ENCODE measurements at regions not wholly inside any gene's neighbourhood (a gene's known extent, or its start where the extent isn't known, plus 50 kb on each side); places are given as distances from the start of the nearest gene placed in this dataset.
A peak's percentile ranks its signal among the peaks of the same experiment; 100 is the strongest.

DNA sequence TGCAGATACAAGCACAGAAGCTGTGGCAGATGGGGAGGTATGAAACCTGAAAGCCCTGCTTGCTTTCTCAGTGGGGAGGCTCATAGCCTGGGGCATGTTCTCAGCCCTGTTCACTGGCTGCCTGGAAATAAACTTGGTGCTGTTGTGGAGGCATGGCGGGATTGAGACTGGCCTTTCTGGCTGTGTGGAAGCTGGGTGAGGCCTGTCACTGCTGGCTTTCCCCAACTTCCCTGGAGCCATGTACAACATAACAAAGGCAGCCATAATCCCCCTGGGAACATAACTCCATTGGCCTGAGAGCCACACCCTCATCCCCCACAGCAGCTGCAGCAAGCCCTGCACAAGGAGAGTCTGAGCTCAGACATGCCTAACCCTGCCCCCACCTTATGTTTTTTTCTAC is 237.7 kb upstream of the TLL1 start:
- intact Hi-C loops (cut with DNase I): no loop called here
- Histone ChIP-seq H3K27me3 (no peaks in the 10 kb centered on the region), H3K9me3 (no peaks in the 10 kb centered on the region), H3K4me1 (no peaks in the 10 kb centered on the region), H3K36me3 (no peaks in the 10 kb centered on the region), H3K4me3 (no peak overlapping the region), H3K27ac (no peak overlapping the region)
- ATAC-seq (no peak), FAIRE-seq (no peak), DNase-seq (no peak)
- WGBS, 2 donors: 86 to 100% methylated on average over 1 of the region's 1 CpG
- TF ChIP-seq, protein P1, sequence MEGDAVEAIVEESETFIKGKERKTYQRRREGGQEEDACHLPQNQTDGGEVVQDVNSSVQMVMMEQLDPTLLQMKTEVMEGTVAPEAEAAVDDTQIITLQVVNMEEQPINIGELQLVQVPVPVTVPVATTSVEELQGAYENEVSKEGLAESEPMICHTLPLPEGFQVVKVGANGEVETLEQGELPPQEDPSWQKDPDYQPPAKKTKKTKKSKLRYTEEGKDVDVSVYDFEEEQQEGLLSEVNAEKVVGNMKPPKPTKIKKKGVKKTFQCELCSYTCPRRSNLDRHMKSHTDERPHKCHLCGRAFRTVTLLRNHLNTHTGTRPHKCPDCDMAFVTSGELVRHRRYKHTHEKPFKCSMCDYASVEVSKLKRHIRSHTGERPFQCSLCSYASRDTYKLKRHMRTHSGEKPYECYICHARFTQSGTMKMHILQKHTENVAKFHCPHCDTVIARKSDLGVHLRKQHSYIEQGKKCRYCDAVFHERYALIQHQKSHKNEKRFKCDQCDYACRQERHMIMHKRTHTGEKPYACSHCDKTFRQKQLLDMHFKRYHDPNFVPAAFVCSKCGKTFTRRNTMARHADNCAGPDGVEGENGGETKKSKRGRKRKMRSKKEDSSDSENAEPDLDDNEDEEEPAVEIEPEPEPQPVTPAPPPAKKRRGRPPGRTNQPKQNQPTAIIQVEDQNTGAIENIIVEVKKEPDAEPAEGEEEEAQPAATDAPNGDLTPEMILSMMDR (IDR thresholded peaks at IDR 0.05): no peak

DNA sequence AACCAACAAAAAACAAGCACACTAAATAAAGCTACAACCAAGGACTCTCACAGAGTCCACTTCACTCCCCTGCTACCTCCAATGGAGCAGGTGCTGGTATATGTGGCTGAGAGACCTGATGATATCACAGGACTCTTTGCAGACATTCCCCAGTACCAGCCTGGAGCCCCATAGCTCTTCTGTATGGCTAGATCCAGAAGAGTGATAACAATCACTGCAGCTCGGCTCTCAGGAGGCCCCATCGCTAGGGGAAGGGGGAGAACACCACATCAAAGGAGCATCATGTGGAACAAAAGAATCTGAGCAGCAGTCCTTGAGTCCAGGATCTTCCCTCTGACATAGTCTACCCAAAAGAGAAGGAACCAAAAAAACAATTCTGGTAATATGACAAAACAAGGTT is 237.1 kb upstream of the TLL1 start:
- no peak for FAIRE-seq
- intact Hi-C loops (cut with DNase I): no loop called here
- no peak overlapping the region for H3K27ac ChIP-seq
- TF ChIP-seq, protein P1 (IDR thresholded peaks at IDR 0.05): no peak
- no peak overlapping the region for H3K4me3 ChIP-seq
- 85 to 98% methylated on average over 2 of the region's 2 CpGs for WGBS, 2 donors
- H3K4me1 ChIP-seq: no peaks in the 10 kb centered on the region
- no peak for DNase-seq
- no peaks in the 10 kb centered on the region for H3K27me3 ChIP-seq
- H3K9me3 ChIP-seq: no peaks in the 10 kb centered on the region
- ATAC-seq: no peak
- H3K36me3 ChIP-seq: no peaks in the 10 kb centered on the region

DNA sequence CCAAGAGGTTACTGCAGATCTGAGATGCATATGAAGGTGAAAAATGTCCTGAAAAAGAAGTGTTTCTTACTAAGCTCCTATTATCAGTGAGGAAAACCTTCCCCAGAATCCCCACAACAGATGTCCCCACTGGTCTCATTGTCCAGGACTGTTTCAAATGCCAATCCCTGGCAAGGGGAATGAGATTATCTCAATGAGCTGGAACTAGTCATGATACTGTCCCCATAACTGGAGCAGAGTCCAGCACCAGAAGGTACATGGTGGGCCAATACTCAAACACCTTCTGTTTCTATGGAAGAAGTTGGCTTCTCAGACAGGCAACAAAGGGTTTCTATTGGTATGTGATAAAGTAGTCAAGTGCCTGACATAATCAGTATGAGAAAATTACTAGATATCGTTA is 221.1 kb upstream of the TLL1 start:
- intact Hi-C loops (cut with DNase I): no loop called here
- FAIRE-seq (no peak), ATAC-seq (no peak), DNase-seq (no peak)
- 71 to 81% methylated on average over 1 of the region's 1 CpG for WGBS, 2 donors
- TF ChIP-seq, protein P1 (IDR thresholded peaks at IDR 0.05): no peak
- no peaks in the 10 kb centered on the region for H3K9me3 ChIP-seq
- no peaks in the 10 kb centered on the region for H3K27me3 ChIP-seq
- H3K4me3 ChIP-seq: no peak overlapping the region
- peaks cover 0 to 14% (median 10%) of the 10 kb centered on the region in 3 donors for H3K4me1 ChIP-seq
- H3K36me3 ChIP-seq: no peaks in the 10 kb centered on the region
- H3K27ac ChIP-seq: no peak overlapping the region

DNA sequence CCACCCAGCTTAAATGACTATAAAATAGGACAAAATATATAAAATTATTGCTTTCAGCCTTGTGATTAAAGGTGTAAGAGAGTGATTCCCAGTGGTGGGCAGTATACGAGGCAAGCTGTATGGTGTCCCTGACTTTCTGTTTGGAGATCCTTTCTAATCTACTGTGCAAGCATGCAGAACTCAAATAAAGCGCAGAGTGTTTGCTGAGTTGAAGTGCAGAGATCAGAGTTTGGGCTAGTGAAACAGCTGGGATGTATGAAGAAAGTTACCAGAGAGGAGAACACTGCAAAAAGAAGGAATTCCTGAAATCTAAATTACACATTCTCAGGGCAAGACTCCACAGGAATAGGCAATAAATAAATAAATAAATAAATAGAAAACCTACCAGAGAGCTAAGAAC is 218.5 kb upstream of the TLL1 start:
- intact Hi-C loops (cut with DNase I): no loop called here
- DNase-seq (no peak), FAIRE-seq (no peak), ATAC-seq (peak in 3 of 4 donors; percentile 55 to 80 (median 70))
- TF ChIP-seq, protein P1 (IDR thresholded peaks at IDR 0.05): no peak
- WGBS, 2 donors: 34 to 49% methylated on average over 2 of the region's 2 CpGs
- Histone ChIP-seq H3K4me1 (peaks cover 0 to 9% (median 5%) of the 10 kb centered on the region in 3 donors), H3K36me3 (no peaks in the 10 kb centered on the region), H3K27me3 (no peaks in the 10 kb centered on the region), H3K4me3 (no peak overlapping the region), H3K27ac (no peak overlapping the region), H3K9me3 (no peaks in the 10 kb centered on the region)

DNA sequence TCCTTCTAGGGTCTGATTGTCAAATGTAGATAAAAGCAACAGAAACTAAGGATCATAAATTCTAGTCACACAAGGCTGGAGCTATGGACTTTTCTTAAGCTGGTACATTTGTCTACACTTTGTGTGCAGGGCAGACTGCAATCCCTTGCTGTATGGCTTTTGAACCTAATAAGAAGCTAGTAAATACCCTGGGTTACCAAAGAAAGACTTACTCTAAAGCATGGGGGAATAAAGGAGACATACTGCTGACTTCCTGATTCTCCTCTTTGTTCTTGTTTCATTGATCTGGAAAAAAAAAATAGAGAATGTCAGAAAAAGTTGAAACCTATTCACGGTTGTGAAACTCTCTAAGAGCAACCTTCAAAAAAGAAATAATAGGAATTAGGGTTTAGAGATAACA is 216.6 kb upstream of the TLL1 start:
- Histone ChIP-seq H3K4me3 (no peak overlapping the region), H3K4me1 (peaks cover 0 to 8% (median 5%) of the 10 kb centered on the region in 3 donors), H3K27ac (no peak overlapping the region), H3K36me3 (no peaks in the 10 kb centered on the region), H3K27me3 (no peaks in the 10 kb centered on the region), H3K9me3 (no peaks in the 10 kb centered on the region)
- DNase-seq (no peak), FAIRE-seq (no peak), ATAC-seq (no peak)
- TF ChIP-seq, protein P1 (IDR thresholded peaks at IDR 0.05): no peak
- 51 to 54% methylated on average over 1 of the region's 1 CpG for WGBS, 2 donors
- intact Hi-C loops (cut with DNase I): no loop called here

Measured in pancreas (tissue), 10 donors.